ENCODE measurements at regions not wholly inside any gene's neighbourhood (a gene's known extent, or its start where the extent isn't known, plus 50 kb on each side); places are given as distances from the start of the nearest gene placed in this dataset.

DNA sequence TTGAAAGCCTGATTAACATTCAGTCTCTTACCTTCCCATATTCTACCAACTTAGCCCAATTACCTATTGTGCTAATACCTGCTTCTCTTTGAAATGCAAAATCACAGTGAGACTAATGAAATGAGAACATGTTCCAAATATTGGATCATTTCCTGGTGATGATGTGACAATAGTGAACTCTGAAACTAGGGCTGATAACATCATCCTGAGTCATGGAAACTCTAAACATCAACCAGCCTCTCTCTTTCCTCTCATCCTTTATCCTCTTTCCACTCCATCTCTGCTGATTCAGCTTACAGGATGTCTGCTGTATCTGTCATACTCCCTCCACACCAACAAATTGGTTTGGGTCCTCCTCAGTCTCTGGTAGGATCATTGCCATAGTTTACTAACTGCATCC lies 98.8 kb upstream of the NCKAP5 start:
- H3K27ac ChIP-seq: no peak overlapping the region
- TF ChIP-seq ZFX (IDR thresholded peaks at IDR 0.05; ENCODE audit: borderline replicate concordance): no peak

DNA sequence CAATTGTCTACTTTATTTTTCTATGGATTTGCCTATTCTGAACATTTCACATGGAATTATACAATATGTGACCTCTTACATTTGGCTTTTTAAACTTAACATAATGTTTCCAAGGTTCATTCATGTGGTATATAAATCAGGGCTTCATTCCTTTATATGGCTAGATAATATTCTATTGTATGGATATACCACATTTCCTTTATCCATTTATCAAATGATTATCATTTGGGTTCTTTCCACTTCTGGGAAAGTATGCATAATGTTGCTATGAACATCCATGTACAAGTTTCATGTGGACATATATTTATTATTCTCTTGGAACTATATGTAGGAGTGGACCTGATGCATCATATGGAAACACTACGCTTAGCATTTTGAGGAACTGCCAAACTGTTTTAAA lies 99.7 kb upstream of the NCKAP5 start:
- TF ChIP-seq, protein P1, sequence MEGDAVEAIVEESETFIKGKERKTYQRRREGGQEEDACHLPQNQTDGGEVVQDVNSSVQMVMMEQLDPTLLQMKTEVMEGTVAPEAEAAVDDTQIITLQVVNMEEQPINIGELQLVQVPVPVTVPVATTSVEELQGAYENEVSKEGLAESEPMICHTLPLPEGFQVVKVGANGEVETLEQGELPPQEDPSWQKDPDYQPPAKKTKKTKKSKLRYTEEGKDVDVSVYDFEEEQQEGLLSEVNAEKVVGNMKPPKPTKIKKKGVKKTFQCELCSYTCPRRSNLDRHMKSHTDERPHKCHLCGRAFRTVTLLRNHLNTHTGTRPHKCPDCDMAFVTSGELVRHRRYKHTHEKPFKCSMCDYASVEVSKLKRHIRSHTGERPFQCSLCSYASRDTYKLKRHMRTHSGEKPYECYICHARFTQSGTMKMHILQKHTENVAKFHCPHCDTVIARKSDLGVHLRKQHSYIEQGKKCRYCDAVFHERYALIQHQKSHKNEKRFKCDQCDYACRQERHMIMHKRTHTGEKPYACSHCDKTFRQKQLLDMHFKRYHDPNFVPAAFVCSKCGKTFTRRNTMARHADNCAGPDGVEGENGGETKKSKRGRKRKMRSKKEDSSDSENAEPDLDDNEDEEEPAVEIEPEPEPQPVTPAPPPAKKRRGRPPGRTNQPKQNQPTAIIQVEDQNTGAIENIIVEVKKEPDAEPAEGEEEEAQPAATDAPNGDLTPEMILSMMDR (IDR thresholded peaks at IDR 0.05): no peak
- TF ChIP-seq ZFX (IDR thresholded peaks at IDR 0.05; ENCODE audit: borderline replicate concordance): no peak
- H3K27ac ChIP-seq: no peak overlapping the region

DNA sequence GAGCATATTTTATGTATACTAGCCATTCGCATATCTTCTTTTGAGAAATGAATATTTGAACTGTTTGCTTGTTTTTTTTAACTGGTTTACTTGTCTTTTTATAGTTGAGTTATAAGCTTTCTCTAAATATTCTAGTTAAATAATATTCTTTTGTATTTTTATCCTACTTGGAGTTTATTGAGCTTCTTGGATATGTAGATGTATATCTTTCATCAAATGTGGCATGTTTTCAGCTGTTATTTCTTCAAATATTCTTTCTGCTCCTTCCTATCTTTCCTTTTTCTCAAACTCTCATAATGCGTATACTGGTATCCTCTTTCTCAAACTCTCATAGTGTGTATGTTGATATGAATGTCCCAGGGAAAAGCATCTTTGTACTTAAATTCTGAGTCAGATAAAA lies 100.3 kb upstream of the NCKAP5 start:
- no peak overlapping the region for H3K27ac ChIP-seq
- no peak for TF ChIP-seq ZFX (IDR thresholded peaks at IDR 0.05; ENCODE audit: borderline replicate concordance)
- TF ChIP-seq, protein P1 (IDR thresholded peaks at IDR 0.05): no peak

DNA sequence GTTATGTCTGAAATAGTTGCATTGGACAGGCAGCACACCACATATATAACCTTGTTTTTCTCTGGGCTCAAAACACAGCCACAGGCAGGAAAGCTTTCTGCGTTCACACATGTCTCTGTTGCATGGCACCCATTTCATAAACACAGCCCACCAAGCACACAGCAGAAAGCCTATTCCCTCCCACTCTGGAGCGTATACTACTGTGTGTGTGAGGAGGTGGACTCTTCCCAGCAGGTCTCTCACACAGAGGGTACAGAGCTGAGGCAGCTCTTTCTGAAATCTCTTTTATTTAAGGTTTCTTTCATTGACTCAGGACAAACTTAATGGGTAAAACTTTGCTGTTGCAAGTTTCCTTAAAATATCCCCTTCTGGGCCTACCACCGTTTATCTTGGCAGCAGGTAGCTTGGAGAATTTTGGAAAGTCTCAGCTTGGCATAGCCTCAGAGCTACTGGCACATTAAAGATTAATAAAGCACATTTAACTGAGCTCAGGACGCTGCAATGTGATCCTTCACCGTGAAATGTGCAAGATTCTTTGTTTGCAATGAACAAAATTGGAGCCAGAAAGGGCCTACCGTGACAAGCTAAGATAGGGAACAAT lies 105.1 kb upstream of the NCKAP5 start:
- TF ChIP-seq, protein P1 (IDR thresholded peaks at IDR 0.05): no peak
- no peak for TF ChIP-seq ZFX (IDR thresholded peaks at IDR 0.05; ENCODE audit: borderline replicate concordance)
- H3K27ac ChIP-seq: no peak overlapping the region

DNA sequence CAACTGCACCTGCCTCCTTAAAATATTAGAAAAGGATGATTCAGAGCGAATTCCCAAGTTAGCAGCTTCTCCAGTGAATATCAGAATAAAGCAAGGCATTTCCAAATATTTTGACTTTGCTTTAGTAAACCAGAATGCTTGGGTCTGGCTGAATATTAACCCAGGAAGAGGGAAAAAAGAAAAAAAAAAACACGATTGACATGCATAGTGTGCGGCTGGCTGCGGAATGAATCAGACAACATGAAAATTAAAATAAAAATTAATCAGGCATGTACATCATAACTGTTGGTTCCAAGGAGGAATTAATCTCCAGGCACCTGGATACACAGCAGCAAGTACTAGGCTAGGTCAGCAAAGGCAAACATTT lies 105.8 kb upstream of the NCKAP5 start:
- TF ChIP-seq ZFX (IDR thresholded peaks at IDR 0.05; ENCODE audit: borderline replicate concordance): no peak
- TF ChIP-seq, protein P1 (IDR thresholded peaks at IDR 0.05): no peak
- no peak overlapping the region for H3K27ac ChIP-seq

DNA sequence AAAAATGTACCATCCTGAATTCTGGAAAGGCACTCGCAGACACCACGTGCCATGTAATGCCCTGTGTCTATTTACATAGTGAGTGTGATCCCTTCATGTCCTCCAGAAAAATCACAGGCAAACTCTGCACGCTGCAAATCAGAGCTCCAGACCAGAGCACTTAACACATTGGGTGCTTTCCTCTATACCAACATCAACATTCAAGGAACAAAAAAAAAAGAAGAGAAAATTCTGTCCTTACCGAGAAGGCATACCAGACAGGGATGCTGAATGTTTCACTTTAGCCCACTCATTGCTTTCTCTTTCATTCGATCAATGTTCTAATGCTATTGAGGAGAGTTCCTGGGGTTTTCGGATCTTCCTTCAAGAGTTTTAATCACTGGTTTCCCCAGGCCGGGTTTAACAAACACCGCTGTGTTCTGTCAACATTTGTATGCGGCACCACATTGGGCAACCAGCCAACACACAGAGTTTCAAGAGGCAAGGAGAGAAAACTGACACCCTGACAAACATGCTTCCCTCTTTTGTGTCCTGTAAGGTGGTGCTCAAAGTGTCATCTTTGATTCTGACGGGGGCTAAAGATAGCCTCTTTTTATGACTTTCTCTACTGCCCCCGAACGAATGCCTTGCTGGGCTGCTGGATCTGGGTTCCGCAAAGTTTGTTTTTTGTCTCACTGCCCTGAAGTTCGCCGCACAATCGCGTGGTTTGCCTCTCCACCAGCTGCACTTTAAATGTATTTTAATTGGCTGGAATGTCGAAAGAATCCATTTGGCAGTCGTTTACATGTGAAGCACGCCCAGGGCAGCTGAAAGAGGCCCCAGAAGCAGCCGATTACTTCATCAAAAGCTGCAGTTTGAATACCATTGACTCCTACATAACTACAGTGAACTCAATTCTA lies 106.4 kb upstream of the NCKAP5 start:
- TF ChIP-seq ZFX (IDR thresholded peaks at IDR 0.05; ENCODE audit: borderline replicate concordance): no peak
- TF ChIP-seq, protein P1 (IDR thresholded peaks at IDR 0.05): no peak
- no peak overlapping the region for H3K27ac ChIP-seq

DNA sequence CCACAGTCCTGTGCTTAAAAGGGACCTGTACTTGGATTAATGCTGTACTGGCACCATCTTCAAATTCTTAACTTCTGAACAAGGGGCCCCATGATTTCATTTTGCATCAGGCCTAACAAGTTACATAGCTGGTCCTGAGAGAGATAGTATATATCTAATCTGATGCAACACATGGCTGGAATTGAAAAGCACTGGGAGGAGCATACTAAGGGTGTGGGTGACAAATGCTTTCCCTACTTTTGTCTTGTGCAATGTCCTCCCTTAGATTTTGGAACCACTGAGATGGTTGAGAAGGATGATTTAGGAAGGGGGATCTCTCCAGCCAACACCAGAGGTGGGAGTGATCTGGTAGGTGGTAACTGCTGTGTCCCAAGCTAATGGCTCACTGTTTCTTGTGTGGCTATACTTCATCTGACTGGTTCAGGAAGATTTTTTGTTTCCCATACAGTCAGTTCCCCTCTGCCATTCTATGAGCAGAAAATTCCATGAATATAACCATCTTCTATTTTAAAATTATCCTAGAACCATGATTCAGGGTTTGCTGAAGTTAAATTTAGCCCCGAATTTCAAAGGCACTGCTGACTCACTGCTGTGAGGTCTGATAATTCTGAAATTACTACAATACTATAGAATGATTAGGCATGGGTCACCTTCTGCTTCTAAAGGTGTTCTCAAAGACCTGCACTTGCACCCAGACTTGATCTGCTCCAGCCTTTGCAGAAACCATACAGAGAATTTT lies 108.3 kb upstream of the NCKAP5 start:
- H3K27ac ChIP-seq: no peak overlapping the region
- TF ChIP-seq, protein P1 (IDR thresholded peaks at IDR 0.05): no peak
- no peak for TF ChIP-seq ZFX (IDR thresholded peaks at IDR 0.05; ENCODE audit: borderline replicate concordance)

Data from 22Rv1 (cell line).